Stimulated activated CD4-positive, alpha-beta T cell treated with anti-CD3 and anti-CD28 coated beads, Interleukin-12 subunit alpha, Interleukin-12 subunit beta, amount 100 ng/mL, for 4 hours (primary cell): ENCODE measurements at regions not wholly inside any gene's neighbourhood (a gene's known extent, or its start where the extent isn't known, plus 50 kb on each side); places are given as distances from the start of the nearest gene placed in this dataset.
A peak's percentile ranks its signal among the peaks of the same experiment; 100 is the strongest.
"Not testable (repeated sequence)": the region's sequence is repeated elsewhere in the genome, so short reads cannot be mapped to it uniquely, and the experiment has no call there.

ENCODE experiments used
- DNase-seq: peaks from one replicate; pipeline ENCODE4 v3.0.0-alpha.2; 2020

GRCh38 chr11:116326146-116326545 is 446.6 kb downstream of the BUD13 start:
- no peak for DNase-seq

- no peak for DNase-seq
Observed at GRCh38 chr11:116325247-116325646, 447.5 kb downstream of the BUD13 start.

- DNase-seq = not testable (repeated sequence)
Observed at GRCh38 chr11:116324077-116324476, 448.7 kb downstream of the BUD13 start.

- DNase-seq = no peak
Observed at GRCh38 chr11:116317212-116317611, 455.6 kb downstream of the BUD13 start.

GRCh38 chr11:116314006-116314405 is 458.8 kb downstream of the BUD13 start:
- DNase-seq = no peak

- no peak for DNase-seq
Observed at GRCh38 chr11:116312570-116313391, 460.0 kb downstream of the BUD13 start.

GRCh38 chr11:116311206-116311605 is 461.6 kb downstream of the BUD13 start:
- DNase-seq = no peak

GRCh38 chr11:116310698-116311097 is 462.1 kb downstream of the BUD13 start:
- DNase-seq = no peak

GRCh38 chr11:116310226-116310625 is 462.6 kb downstream of the BUD13 start:
- no peak for DNase-seq

GRCh38 chr11:116309446-116309845 is 463.3 kb downstream of the BUD13 start:
- no peak for DNase-seq

- DNase-seq = no peak
Observed at GRCh38 chr11:116302756-116303155, 470.0 kb downstream of the BUD13 start.

GRCh38 chr11:116301141-116301540 is 471.6 kb downstream of the BUD13 start:
- DNase-seq = no peak

GRCh38 chr11:116300232-116300631 is 472.6 kb downstream of the BUD13 start:
- no peak for DNase-seq

- DNase-seq = no peak
Observed at GRCh38 chr11:116294630-116295029, 478.2 kb downstream of the BUD13 start.

- no peak for DNase-seq
Observed at GRCh38 chr11:116287866-116288265, 484.9 kb downstream of the BUD13 start.

- DNase-seq = no peak
Observed at GRCh38 chr11:116285026-116285425, 487.8 kb downstream of the BUD13 start.

- DNase-seq = no peak
Observed at GRCh38 chr11:116283300-116283699, 489.5 kb downstream of the BUD13 start.

- no peak for DNase-seq
Observed at GRCh38 chr11:116282481-116282880, 490.3 kb downstream of the BUD13 start.

- DNase-seq = no peak
Observed at GRCh38 chr11:116281173-116282160, 491.3 kb downstream of the BUD13 start.

- no peak for DNase-seq
Observed at GRCh38 chr11:116279511-116279910, 493.3 kb downstream of the BUD13 start.

GRCh38 chr11:116278076-116278475 is 494.7 kb downstream of the BUD13 start:
- DNase-seq = no peak

GRCh38 chr11:116276051-116277044 is 496.4 kb downstream of the BUD13 start:
- DNase-seq = peak; percentile 62
